ENCODE measurements at regions not wholly inside any gene's neighbourhood (a gene's known extent, or its start where the extent isn't known, plus 50 kb on each side); places are given as distances from the start of the nearest gene placed in this dataset.

DNA sequence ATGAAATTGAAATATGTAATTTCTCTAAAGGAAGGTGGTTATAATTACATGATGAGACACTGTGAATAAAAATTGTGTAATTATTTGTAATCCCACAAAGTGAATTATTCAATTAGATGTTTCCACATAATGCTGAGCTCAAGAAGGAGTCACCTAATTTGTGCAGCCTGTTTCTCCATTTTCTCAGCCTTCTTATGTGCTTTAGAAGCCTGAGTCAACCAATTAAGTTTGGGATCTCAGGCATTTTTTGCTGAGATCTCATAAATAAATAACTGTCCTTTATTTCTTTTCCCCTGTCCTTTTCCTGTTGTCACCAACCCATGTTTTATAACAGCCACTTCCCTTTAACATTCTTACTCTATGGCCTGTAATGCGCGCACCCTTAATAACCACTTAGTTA is 506.5 kb upstream of the SEMA3D start:
- Histone ChIP-seq H3K27ac (no peak overlapping the region), H3K36me3 (replicated peaks) (no peaks in the 10 kb centered on the region), H3K27me3 (replicated peaks) (no peaks in the 10 kb centered on the region), H3K4me3 (ENCODE audit: low read depth, low read length) (no peak overlapping the region)
- TF ChIP-seq, protein P1, sequence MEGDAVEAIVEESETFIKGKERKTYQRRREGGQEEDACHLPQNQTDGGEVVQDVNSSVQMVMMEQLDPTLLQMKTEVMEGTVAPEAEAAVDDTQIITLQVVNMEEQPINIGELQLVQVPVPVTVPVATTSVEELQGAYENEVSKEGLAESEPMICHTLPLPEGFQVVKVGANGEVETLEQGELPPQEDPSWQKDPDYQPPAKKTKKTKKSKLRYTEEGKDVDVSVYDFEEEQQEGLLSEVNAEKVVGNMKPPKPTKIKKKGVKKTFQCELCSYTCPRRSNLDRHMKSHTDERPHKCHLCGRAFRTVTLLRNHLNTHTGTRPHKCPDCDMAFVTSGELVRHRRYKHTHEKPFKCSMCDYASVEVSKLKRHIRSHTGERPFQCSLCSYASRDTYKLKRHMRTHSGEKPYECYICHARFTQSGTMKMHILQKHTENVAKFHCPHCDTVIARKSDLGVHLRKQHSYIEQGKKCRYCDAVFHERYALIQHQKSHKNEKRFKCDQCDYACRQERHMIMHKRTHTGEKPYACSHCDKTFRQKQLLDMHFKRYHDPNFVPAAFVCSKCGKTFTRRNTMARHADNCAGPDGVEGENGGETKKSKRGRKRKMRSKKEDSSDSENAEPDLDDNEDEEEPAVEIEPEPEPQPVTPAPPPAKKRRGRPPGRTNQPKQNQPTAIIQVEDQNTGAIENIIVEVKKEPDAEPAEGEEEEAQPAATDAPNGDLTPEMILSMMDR (IDR thresholded peaks at IDR 0.05; ENCODE audit: low read depth, low read length, missing control alignments) = no peak
- in situ Hi-C loops (cut with HindIII; ENCODE audit: low pct_ligation_motif_present, low sequenced_read_pairs) = no loop called here
- no peak for DNase-seq

DNA sequence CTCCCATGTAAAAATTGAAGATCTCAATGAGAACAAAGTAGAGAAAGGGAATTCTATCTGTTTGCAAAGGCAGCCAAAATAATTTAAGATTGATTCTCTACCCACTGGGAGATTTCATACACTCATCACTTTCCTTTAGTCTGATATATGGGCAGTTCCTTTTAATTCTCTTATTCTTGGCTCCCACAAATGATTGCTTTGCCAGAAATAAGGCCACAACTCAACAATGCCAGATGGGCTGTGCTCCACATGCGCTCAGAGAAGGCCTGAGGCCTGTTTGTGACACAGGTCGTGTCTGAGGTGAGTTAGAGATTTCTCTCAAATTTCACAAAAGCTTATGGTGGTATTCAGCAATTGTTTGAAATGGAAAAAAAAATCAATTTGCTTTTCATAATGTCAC is 501.9 kb upstream of the SEMA3D start:
- Histone ChIP-seq H3K27me3 (replicated peaks) (no peaks in the 10 kb centered on the region), H3K4me3 (ENCODE audit: low read depth, low read length) (no peak overlapping the region), H3K27ac (no peak overlapping the region), H3K36me3 (replicated peaks) (no peaks in the 10 kb centered on the region)
- in situ Hi-C loops (cut with HindIII; ENCODE audit: low pct_ligation_motif_present, low sequenced_read_pairs) = no loop called here
- DNase-seq = no peak
- TF ChIP-seq, protein P1 (IDR thresholded peaks at IDR 0.05; ENCODE audit: low read depth, low read length, missing control alignments) = no peak

DNA sequence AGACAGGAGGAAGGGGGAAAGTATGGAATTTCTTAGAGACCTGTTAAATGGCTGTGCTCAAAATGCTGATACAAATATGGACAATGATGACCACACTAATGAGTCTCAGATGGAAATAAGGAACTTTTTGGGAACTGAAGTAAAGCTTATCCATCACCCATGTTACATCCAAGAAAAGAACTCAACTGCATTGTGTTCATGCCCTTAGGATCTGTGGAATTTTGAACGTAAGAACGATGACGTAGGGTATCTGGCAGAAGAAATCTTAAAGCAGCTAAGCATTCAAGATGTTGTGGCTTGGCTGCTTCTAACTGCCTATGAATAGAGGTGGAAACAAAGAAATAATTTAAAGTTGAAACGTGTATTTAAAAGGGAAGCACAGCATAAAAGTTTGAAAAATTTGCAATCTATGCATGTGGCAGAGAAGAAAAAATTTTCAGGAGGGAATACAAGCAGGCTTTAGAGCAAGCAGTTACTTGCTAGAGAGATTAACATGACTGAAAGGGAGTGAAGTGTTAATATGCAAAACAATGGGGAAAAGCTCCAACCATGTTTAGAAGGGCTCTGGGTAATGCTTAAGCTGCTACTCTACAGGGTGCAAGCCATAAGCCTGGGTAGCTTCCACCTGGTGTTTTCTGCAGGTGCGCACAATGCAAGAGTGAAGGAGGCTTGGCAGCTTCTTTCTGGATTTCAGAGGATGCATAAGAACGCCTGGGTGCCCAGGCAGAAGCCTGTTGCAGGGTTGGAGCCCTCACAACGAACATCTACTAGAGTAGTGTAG is 499.7 kb upstream of the SEMA3D start:
- H3K27ac ChIP-seq = no peak overlapping the region
- no peak for DNase-seq
- H3K4me3 ChIP-seq (ENCODE audit: low read depth, low read length) = no peak overlapping the region
- H3K36me3 ChIP-seq (replicated peaks) = no peaks in the 10 kb centered on the region
- no peaks in the 10 kb centered on the region for H3K27me3 ChIP-seq (replicated peaks)
- in situ Hi-C loops (cut with HindIII; ENCODE audit: low pct_ligation_motif_present, low sequenced_read_pairs) = no loop called here
- TF ChIP-seq, protein P1 (IDR thresholded peaks at IDR 0.05; ENCODE audit: low read depth, low read length, missing control alignments) = no peak

DNA sequence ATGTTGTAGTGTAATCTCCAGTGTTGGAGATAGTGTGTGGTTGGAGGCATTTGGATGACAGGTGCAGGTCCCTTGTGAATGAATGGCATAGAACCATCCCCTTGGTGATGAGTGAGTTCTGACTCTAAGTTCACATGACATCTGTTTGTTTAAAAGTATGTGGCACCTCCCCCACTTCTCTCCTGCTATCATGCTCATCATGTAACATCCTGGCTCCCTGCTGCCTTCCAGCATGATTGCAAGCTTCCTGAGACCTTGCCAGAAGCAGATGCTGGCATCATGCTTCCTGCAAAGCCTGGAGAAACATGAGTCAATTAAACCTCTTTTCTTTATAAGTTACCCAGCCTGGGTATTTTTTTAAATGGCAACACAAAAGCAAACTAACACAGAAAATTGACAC is 499.0 kb upstream of the SEMA3D start:
- no peaks in the 10 kb centered on the region for H3K36me3 ChIP-seq (replicated peaks)
- TF ChIP-seq, protein P1 (IDR thresholded peaks at IDR 0.05; ENCODE audit: low read depth, low read length, missing control alignments) = no peak
- no peak for DNase-seq
- in situ Hi-C loops (cut with HindIII; ENCODE audit: low pct_ligation_motif_present, low sequenced_read_pairs) = no loop called here
- no peaks in the 10 kb centered on the region for H3K27me3 ChIP-seq (replicated peaks)
- no peak overlapping the region for H3K27ac ChIP-seq
- no peak overlapping the region for H3K4me3 ChIP-seq (ENCODE audit: low read depth, low read length)

DNA sequence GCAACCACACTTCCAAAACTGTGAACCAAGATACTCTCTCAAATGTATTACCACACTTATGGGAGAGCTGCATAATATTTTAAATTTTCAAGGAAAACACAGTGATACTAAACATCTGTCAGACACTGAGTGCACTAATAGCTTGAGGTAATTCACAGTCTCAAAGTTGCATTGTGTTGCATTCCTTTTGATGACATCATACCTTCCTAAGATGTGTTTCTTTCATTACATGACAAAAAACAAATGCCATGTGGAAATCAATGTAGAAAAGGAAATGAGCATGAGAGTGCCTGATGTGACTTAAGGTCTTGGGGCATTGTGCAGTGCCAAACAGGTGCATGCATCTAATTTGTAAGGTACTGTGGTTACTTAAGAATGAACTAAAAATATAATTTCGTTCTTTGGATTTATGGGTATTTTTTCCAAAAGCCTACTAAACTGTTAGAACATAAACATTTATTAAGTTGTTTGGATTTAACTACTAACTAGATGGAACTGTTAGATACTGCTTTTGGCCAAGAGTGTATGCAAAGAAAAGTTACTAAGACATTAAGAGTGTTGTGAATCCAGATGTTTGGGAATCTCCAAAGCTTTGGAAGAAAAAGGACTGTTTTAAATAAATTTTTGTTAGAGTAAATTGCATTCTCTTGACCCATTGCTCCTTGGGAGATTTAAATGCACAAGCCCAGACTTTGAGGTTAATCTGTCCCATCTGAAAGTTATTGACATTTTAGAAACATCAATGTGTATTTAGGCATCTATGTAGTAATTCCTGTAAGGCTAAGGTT is 496.2 kb upstream of the SEMA3D start:
- in situ Hi-C loops (cut with HindIII; ENCODE audit: low pct_ligation_motif_present, low sequenced_read_pairs) = no loop called here
- TF ChIP-seq, protein P1 (IDR thresholded peaks at IDR 0.05; ENCODE audit: low read depth, low read length, missing control alignments) = no peak
- H3K4me3 ChIP-seq (ENCODE audit: low read depth, low read length) = no peak overlapping the region
- no peak for DNase-seq
- H3K36me3 ChIP-seq (replicated peaks) = no peaks in the 10 kb centered on the region
- no peak overlapping the region for H3K27ac ChIP-seq
- no peaks in the 10 kb centered on the region for H3K27me3 ChIP-seq (replicated peaks)
